Glomerular endothelial cell (primary cell): ENCODE measurements at regions not wholly inside any gene's neighbourhood (a gene's known extent, or its start where the extent isn't known, plus 50 kb on each side); places are given as distances from the start of the nearest gene placed in this dataset.

Source experiments
- DNase-seq: peaks from one replicate; pipeline ENCODE4 v3.0.0-alpha.2; 2011; ENCODE audit warnings: low read depth, low spot score; ENCODE audit errors: extremely low read depth

DNA sequence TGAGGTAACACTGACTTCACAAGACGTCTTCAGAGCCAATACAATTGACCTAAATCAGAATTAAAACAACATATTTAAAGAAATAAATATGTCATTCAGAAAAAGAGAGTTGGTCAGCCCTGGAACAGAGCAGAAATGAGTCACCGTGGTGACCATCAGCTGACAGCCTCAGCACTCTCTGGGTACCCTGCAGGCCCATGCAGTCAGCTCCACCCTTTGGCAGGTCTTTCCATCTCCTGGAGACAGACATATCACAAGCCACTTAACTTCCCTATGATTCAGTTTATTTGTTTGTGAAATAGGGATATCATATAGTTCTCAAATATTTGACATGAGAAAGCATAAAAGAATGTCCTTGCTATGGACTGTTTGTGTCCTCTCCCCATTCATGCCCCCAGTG is 151.6 kb upstream of the MEF2C start:
- no peak for DNase-seq

DNA sequence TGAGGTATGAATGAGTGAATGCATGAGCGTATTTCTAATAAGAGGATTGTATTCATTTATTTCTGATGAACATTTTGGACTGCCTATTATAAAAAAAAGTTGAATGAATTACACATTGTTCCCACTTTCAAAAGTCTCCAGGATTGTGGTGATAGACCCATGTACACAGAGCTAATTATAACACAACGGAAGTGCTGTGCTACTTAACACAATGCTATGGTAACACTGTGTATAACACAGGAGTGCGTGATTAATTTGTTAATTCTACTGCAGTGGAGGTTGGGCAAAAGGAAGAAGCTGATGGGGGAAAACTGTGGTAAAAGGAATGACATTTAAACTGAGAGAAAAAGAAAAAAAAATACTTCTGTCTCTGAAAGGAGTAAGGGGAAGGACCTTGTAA is 147.8 kb upstream of the MEF2C start:
- no peak for DNase-seq

DNA sequence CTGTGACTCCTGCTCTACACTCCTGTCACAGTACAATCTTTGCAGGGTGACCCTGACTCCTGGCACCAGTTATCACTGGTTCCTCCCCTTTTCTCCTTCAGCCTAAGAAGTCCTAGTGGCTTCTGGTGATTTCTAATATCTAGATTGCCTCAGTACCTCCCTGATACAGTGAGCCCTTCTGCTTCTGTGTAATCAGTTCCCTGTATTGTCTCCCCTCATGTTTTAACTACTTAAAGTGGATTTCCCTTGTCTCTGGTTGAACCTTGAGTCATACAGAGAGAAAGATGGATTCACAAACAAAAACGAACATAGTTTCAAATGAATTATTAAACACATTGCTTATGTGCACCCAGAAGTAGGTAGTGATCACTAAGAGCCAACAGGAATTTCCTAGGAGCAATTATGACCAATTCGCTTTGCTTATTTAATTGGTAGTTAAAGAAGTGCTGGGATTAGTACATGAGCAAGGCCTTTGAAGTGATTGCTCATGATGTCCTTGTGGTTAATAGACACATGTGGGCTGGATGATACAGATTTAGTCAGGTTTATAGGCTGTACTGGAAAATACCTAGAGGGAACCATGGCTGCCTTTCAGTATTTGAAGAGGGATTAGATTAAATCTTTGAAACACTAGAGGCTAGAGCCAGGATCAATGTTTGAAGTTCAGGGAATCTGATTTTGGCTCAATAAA is 145.8 kb upstream of the MEF2C start:
- no peak for DNase-seq

DNA sequence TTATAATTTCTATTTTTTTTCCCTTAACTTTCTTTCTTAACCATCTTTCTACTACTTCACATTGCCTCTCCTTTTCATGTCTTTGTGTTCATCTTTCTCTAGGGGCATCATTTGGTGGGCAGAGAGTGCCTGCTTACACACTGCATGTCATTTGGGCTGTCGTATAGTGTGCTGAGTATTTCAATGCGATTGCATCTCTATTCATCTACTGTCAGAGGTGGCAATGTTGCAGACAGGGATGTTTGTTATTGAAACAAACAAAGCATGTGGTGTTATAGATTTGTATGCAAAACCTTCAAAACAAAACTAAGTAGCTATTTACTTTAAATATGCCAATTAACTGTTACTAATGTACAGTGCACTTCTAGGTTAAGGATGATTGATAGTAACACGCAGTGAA is 141.1 kb upstream of the MEF2C start:
- DNase-seq: no peak

DNA sequence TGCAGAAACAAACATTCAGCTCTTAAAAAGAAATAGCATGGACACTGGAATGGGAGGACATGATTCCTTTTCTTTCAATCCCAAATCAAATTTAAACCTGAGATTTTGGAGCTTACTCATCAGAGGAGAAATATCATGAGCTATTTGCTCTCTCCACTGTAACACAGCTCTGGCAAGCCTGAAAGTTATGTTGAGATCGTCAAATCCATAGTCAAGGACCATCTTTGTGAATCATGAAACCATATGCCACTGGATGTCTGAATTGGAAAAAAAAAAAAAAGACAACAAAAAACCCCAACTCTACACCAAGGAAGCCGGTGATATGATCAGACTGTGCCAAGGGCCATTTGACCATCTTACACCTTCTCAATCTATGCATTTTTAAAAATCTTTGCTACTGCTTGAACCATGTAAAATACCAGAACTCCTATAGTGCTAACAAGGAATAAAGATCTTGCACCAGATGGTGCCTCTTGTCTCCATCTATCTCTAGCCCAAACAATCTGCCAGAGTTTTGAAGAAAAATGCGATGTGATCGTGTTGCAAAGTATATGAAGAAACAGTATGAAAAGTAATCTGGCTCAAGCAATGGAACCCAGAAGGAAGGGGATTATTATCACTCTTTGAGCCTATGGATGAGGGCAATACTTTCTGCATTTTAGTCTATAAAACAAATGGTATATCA is 138.1 kb upstream of the MEF2C start:
- no peak for DNase-seq

DNA sequence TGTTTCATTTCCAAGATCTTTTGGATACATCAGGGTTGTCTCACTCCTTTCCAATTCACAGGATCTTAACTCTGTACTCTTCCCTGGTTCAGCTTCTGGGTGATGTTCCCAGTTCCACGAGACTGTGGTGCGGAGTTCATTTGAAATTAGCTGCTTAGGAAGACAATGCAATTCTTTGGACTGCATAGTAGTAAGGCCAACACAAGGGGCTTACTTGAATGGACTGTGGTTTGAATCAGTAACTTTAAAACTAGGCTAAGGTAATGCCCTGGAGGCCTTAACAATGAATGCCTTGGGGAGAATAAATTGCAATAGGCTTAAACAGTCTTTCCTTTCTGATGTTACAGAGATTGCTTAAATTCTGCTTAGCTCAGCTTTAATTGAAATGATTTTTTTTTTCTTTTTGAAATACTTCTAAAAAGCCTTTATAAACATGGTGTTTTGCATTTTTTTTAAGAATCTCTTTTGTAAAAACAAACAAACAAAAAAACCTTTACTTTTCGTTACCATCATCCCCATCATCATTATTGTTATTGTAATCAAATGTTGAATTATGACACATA is 133.8 kb upstream of the MEF2C start:
- DNase-seq: no peak

DNA sequence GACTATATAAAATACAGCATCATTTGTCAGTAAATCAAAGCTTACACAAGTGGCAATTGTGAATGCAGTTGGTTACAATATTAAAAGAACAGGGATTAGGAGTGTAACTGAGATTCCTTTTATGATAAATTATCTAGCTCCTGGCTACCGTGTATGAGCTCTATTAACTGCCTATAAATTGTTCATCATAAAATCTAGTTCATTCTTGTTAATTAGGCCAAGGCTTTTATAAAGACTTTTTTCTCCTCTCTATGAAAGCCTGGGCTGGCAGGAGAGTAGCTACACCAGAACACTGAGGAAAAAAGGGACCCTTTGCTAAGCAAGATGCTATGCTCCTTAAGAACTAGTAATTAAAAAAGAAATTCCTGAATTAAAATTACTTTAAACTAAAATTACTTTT is 132.4 kb upstream of the MEF2C start:
- no peak for DNase-seq

DNA sequence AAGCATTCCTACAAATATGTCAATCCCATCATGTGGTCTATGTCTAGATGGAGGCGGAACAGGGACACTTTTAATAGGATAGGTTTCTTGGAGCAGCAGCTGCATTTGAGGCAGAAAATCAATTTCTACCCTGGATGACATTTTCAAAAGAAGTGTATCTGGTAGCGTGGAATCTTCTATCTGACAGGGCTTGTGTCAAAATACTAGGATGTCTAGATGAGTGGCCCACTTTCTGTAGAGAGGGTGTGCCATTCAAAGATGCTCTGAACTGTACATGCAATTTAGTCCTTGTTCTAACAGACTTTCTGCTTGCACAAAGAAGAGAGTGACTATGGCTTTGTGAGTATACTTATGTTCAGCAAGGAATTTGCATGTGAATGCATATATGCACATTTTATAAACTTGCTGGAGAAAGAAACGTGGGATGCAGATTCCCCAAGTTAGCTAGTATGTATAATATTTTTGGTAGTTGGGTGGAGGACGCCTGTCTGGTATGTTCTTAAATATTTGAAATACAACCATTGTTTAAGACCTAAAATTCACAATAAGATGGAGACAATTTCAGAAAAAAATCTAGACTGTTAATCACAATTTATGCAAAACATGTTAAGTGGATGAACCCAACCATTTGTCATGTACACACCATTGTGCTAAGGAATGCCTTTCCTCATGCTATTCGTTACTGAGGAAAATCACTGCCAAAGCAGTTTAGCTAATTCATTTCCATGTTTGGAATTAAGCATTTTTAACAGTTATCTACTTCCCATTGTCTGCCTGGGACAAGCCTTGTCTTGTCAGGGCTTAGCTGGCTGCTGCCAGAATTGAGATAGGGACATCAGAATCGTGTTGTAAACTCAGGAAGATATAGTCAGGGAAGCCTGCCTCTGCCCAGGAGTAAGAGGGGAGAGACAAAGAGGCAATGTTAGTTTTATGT is 129.1 kb upstream of the MEF2C start:
- no peak for DNase-seq

DNA sequence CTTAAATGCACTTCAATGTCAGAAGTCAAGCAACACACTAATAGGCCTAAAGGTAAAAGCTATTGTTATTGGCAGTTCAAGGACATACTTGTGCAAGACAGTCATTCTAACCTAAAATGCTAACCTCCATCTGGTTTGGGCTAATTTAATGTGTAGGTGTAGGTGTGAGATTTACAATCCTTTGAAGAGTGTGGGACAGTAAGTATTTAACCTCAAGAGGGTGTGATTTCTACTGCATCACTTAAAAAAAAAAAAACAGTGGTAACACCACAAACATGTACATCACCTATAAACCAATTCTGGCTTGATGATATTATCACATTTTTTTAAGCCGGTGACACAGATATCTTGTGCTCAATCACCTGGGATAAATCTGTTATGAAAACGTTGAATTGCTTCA is 127.5 kb upstream of the MEF2C start:
- no peak for DNase-seq

DNA sequence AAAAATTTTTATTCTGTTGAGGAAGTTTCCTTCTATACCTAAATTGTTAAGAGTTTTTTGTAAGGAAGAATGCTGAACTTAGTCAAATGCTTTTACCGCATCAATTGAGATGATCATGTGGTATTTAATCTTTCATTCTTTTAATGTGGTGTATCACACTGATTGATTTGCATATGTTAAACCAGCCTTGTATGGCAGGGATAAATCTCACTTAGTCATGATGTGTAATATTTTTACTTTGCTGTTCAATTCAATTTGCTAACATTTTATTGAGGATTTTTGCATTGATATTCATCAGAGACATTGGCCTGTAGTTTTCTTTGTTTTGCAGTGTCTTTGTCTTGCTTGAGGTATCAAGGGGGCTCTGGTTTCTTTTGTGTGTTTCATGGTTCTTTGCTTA is 125.3 kb upstream of the MEF2C start:
- no peak for DNase-seq

DNA sequence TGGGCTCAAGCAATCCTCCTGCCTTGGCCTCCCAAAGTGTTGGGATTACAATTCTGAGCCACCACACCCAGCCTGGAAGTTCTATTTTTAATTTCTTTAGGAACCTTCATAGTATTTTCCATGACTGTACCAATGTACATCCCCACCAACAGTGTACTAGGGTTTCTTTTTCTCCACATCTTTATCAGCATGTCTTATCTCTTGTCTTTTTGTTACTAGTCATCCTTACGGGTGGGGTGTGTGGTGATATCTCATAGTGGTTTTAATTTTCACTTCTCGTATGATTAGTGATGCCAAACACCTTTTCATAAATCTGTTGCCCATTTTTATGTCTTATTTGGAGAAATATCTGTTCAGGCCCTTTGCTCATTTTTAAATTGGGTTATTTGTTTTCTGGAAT is 123.0 kb upstream of the MEF2C start:
- no peak for DNase-seq

DNA sequence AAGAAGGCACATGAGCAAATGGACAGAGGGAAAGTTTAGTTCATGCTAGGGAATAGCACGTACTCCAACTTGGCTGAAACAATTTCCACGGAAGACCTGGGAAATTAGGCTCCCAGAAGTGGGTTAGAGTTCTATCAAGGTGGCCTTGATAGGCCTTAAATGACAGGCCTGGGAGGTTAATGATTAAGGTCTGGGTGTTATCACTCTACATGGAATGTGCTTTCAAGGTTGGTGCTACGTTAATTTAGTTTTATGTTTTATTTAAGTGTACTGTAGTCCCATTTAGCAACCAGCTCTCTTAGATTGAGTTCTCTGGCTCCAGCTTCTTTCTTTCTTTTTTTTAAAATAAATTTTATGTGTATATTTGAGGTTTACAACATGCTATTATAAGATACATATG is 121.4 kb upstream of the MEF2C start:
- DNase-seq: no peak

DNA sequence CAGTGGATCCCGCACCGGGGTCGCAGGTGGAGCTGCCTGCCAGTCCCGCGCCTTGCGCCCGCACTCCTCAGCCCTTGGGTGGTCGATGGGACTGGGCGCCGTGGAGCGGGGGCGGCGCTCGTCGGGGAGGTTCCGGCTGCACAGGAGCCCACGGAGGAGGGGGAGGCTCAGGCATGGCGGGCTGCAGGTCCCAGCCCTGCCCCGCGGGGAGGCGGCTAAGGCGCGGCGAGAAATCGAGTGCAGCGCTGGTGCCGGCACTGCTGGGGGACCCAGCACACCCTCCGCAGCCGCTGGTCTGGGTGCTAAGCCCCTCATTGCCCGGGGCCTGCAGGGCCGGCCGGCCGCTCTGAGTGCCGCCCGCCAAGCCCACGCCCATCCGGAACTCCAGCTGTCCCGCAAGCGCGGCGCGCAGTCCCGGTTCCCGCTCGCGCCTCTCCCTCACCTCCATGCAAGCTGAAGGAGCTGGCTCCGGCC is 120.6 kb upstream of the MEF2C start:
- no peak for DNase-seq

DNA sequence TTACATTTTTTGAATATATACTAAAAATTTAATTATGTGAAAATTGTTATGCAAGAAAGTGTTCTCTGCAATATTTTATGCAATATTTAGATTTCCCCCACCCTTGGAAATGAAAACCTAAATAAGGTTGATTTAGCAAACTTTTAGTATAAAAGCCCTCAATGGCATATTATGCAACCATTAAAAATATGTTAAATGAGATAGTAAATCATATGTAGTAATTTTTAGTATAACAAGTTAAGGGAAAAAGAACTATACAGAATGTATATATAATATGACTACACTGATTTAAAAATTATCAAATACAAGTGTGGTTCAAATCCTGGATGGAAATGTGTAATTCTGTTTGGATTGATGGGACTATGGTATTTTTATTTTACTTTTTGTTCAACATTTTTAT is 116.9 kb upstream of the MEF2C start:
- DNase-seq: no peak

DNA sequence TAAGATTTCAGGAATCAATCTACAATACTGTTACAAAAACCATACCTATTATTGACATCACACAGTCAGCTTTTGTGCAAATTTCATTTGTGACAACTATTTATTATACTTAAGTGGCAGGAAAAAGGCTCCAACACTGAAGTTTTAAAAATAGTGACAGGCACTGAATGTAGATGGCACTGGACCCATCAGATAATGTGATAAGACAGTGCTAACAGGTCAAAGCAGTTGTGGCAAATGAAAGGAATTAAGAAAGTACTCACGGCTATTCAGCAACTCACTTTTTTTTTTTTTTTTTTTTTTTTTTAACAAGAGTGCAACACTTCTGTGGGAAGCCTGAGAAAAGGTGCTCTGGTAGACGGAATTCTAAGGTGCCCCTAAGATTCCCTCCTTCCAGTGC is 115.0 kb upstream of the MEF2C start:
- DNase-seq: no peak

DNA sequence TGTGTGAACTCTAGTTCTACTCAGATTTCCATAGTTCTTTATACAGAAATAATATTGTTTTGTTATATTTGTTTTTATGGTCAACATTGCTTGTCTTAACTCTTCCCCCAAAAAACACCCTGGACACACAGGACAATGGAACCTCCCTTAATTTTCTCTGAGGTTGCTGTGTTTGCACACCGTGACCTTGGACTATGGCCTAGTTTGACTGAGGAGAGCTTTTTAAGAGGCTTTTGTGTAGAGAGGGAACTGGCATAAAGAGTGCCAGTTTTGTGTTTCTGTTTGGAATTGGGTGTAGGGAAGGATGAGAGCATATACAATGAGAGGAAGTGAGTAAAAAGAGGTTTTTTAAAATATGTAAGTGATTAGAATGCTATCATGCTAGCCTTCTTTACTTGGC is 101.1 kb upstream of the MEF2C start:
- no peak for DNase-seq

DNA sequence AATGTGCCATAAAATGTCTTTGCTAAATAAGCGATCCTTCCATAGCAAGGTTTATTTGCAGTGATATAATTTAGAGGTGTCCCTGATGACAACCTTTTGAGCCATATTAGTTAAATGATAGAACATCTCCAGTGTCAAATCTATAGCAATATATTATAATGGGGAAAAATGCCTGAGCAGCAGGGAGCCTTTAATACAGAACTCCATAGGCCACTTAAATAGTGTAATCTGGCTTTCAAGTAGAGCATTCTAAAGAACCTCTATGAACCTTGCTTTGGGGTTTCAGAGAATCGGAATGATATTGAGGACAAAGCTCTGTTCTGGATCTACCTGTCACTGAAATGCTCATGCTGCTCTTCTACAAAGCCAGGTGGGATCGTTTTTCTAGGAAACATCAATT is 96.7 kb upstream of the MEF2C start:
- DNase-seq: no peak

DNA sequence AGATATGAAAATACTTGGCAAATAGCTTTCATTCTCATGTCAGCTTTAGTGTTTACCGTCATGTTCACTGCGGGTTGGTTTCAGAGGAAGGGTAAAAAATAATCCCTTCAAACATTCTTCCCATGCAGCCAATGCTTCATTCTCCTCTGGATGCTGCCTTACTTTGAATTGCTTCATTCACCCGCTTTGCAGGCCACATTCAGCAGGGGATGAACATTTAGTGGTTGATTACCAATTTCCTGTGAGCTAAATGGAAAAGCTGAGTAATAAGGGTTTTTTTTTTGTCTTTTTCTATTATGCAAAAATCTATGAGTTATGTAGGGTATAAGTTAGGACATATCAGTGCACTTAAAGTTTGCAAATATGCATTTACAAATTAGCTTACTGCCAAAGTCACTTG is 96.3 kb upstream of the MEF2C start:
- no peak for DNase-seq

DNA sequence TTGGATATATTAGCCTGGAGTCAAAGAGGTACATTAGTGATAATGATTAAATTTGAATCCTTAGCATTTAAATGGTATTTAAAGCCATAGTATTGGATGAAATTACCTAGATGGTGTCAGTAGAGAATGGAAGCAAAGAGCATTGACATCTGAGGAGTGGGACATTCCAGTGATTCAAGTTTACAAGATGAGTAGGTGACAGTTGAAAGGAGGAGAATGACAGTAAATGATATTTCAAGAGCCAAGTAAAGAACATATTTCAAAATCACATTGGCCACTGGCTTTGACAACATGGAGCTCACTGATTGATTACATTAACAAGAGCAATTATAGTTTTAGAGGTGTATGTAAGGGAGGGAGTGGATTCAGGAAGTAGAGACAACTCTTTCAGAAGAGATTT is 93.9 kb upstream of the MEF2C start:
- DNase-seq: no peak

DNA sequence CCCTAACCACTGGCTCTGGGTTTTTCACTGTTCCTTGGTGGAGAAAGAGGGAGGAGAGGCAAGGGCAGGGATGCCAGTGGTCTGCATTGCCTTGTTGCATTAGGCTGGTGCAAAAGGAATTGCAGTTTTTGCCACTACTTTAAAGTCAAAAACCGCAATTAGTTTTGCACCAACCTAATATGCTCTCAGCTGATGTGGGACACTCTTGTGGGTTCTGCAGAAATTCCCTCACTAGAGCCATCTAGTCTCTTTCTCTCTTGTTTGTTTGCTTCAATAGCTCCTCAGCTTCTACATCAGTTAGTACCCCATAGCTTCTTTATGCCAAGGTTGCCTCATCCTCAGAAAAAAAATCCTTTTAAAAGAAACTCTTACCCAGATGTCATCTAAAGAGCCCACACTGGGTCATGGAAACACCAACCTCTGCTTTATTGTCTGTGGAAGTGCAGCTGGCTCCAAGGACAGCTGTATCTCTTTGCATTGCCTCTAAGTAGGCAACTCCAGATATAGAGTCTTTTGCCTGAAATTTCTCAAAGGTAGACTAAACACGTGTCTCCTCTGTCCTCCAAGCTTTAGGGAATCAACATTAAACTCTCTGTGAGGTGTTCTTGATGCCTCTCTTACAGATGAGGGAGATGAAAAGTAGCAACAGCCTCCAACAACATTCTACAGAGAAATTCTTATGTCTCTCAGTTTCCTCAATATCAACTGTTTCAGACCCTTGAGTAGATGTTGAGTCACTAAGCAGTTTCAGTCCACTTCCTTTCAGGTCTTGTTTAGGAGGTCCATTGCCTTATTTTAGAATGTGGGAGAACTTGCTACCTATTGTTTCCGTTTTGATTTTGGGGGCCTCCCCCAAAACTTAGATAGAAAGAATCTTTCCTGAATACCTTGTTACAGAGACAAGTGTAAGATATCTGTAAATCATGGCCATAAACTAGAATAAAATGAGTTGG is 84.9 kb upstream of the MEF2C start:
- no peak for DNase-seq
